ENCODE measurements at regions not wholly inside any gene's neighbourhood (a gene's known extent, or its start where the extent isn't known, plus 50 kb on each side); places are given as distances from the start of the nearest gene placed in this dataset.

GRCh38 chr6:43843097-43843645 lies 73.2 kb downstream of the VEGFA start:
- no peak for TF ChIP-seq CTCF (IDR thresholded peaks at IDR 0.05; ENCODE audit: low read depth, low read length)
- no peak for TF ChIP-seq POLR2A (IDR thresholded peaks at IDR 0.05; ENCODE audit: extremely low read depth, insufficient read length)
- no peak for TF ChIP-seq MYC (IDR thresholded peaks at IDR 0.05; ENCODE audit: low read depth, low read length)
- TF ChIP-seq, protein P1, sequence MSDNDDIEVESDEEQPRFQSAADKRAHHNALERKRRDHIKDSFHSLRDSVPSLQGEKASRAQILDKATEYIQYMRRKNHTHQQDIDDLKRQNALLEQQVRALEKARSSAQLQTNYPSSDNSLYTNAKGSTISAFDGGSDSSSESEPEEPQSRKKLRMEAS (IDR thresholded peaks at IDR 0.05; ENCODE audit: low read depth, low read length) = no peak

All from NB4 (cell line).